Sigmoid colon (tissue), 4 donors: ENCODE measurements at regions not wholly inside any gene's neighbourhood (a gene's known extent, or its start where the extent isn't known, plus 50 kb on each side); places are given as distances from the start of the nearest gene placed in this dataset.
"Not testable (repeated sequence)": the region's sequence is repeated elsewhere in the genome, so short reads cannot be mapped to it uniquely, and the experiment has no call there.

Experiments used
- EP300 ChIP-seq, 4 donors: sonication (generic); formaldehyde crosslinking; IDR thresholded peaks; one replicate each; pipeline ENCODE4 v1.6.1; 2017; ENCODE audit warnings: antibody characterized with exemption in 4 of 4
- POLR2A ChIP-seq, 2 donors: fragments of 450-650 bp; IDR thresholded peaks; one replicate each; pipeline ENCODE4 v1.6.1; 2016; ENCODE audit warnings: antibody characterized with exemption in 2 of 2, mild to moderate bottlenecking in 2 of 2, moderate library complexity in 2 of 2
- POLR2AphosphoS5 ChIP-seq, 4 donors: sonication (generic); formaldehyde crosslinking; IDR thresholded peaks; one replicate each; pipeline ENCODE4 v1.6.1; 2017; ENCODE audit warnings: antibody characterized with exemption in 4 of 4
- TF ChIP-seq, protein P1 (sequence below), 4 experiments: fragments of 450-650 bp in 3 of 4; fragments of 200-600 bp in 1 of 4; IDR thresholded peaks; one replicate each; pipeline ENCODE4 v1.5.1; 2016 to 2019; ENCODE audit warnings: antibody characterized with exemption in 4 of 4, mild to moderate bottlenecking in 3 of 4, moderate library complexity in 2 of 4

DNA sequence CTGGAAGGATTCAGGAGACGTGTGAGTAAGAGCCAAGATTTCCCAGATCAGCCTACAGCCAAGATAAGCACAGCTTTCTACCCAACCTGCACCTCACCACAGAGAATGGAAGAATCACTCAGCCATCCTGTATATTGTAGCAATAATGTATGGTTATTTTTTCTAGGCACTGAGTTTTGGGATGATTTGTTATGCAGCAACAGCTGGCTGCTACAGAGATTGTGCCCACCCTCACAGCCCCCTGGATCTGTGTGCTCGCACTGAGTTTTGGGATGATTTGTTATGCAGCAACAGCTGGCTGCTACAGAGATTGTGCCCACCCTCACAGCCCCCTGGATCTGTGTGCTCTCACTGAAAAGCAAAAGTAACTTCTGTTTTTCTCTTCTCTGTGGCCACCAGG is 101.7 kb upstream of the SYT13 start:
- TF ChIP-seq, protein P1, sequence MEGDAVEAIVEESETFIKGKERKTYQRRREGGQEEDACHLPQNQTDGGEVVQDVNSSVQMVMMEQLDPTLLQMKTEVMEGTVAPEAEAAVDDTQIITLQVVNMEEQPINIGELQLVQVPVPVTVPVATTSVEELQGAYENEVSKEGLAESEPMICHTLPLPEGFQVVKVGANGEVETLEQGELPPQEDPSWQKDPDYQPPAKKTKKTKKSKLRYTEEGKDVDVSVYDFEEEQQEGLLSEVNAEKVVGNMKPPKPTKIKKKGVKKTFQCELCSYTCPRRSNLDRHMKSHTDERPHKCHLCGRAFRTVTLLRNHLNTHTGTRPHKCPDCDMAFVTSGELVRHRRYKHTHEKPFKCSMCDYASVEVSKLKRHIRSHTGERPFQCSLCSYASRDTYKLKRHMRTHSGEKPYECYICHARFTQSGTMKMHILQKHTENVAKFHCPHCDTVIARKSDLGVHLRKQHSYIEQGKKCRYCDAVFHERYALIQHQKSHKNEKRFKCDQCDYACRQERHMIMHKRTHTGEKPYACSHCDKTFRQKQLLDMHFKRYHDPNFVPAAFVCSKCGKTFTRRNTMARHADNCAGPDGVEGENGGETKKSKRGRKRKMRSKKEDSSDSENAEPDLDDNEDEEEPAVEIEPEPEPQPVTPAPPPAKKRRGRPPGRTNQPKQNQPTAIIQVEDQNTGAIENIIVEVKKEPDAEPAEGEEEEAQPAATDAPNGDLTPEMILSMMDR (IDR thresholded peaks at IDR 0.05): not testable (repeated sequence)
- TF ChIP-seq POLR2AphosphoS5, POLR2A, EP300 (IDR thresholded peaks at IDR 0.05): not testable (repeated sequence)
